ENCODE measurements at regions not wholly inside any gene's neighbourhood (a gene's known extent, or its start where the extent isn't known, plus 50 kb on each side); places are given as distances from the start of the nearest gene placed in this dataset.

DNA sequence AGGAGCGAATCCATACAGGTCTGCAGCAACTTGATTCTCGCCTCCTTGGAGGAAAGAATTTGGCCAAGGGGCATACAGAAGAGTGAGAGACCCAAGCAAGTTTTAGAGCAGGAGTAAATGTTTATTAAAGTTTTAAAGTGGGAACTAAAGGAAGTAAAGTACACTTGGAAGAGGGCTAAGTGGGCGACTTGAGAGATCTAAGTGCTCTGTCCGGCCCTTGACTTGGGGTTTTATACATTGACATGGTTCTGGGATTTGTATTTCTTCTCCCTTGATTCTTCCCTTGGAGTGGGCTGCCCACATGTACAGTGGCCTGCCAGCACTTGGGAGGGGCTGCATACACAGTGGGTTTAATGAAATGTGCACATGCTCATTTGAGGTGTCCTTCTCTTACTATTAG lies 421.2 kb downstream of the TMEM121 start:
- TF ChIP-seq, protein P1, sequence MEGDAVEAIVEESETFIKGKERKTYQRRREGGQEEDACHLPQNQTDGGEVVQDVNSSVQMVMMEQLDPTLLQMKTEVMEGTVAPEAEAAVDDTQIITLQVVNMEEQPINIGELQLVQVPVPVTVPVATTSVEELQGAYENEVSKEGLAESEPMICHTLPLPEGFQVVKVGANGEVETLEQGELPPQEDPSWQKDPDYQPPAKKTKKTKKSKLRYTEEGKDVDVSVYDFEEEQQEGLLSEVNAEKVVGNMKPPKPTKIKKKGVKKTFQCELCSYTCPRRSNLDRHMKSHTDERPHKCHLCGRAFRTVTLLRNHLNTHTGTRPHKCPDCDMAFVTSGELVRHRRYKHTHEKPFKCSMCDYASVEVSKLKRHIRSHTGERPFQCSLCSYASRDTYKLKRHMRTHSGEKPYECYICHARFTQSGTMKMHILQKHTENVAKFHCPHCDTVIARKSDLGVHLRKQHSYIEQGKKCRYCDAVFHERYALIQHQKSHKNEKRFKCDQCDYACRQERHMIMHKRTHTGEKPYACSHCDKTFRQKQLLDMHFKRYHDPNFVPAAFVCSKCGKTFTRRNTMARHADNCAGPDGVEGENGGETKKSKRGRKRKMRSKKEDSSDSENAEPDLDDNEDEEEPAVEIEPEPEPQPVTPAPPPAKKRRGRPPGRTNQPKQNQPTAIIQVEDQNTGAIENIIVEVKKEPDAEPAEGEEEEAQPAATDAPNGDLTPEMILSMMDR (IDR thresholded peaks at IDR 0.05): no peak
- TF ChIP-seq POLR2A (IDR thresholded peaks at IDR 0.05): no peak
- no peak for TF ChIP-seq POLR2AphosphoS5 (IDR thresholded peaks at IDR 0.05)
- TF ChIP-seq EP300 (IDR thresholded peaks at IDR 0.05; ENCODE audit: low read depth): no peak
